Activated effector memory CD4-positive, alpha-beta T cell treated with anti-CD3 and anti-CD28 coated beads, Interleukin-2, amount 50 U/mL, for 16 hours (primary cell): ENCODE measurements at regions not wholly inside any gene's neighbourhood (a gene's known extent, or its start where the extent isn't known, plus 50 kb on each side); places are given as distances from the start of the nearest gene placed in this dataset.

Source experiments
- DNase-seq: peaks from one replicate; pipeline ENCODE4 v3.0.0-alpha.2; 2020

GRCh38 chr2:219692521-219692920 lies 65.1 kb downstream of the SLC4A3 start:
- no peak for DNase-seq

- DNase-seq, result no peak
These were observed 67.8 kb downstream of the SLC4A3 start for GRCh38 chr2:219695145-219695709.

DNA sequence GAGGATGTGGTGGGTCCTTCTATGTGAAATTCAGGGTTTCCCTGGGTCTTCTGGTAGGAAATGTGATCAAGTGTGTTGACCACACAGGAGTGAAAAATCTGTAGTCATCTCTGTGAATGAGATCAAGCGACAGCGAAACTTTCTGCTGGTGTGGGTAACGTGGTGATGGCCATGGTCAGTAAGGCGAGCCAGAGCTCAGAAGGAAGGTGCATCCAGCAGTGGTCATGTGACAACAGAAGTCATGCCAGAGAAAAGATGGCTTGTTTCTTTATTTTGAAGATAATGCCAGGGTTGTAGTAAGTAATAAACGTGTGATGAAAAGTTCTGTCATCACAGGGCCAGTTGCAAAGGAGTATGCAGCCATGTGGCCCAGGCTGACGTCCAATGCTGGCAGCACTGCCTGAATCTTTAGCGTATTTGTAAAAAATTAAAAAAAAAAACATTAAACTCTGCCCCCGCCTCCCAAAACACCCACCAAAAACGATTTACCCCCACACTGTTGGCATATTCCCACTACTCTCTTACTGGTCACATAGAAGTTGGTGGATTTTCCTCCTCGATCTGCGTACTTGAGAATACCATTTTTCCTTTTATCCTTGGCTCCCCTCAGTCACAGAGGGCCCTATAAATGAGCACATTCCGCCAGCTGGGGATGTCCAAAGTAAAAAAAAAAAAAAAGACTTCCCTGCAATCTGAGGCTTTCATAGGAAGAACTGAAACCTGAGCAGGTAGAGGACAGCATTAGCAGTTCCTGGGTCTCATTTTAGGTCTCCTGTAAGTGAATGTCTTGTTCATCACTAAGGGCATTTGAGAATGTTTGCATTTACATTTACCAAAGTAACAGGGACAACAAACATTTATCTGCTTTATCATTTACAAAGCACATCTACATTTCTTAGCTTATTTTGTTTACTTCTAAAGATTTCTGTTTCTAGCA lies 70.6 kb downstream of the SLC4A3 start:
- no peak for DNase-seq

DNA sequence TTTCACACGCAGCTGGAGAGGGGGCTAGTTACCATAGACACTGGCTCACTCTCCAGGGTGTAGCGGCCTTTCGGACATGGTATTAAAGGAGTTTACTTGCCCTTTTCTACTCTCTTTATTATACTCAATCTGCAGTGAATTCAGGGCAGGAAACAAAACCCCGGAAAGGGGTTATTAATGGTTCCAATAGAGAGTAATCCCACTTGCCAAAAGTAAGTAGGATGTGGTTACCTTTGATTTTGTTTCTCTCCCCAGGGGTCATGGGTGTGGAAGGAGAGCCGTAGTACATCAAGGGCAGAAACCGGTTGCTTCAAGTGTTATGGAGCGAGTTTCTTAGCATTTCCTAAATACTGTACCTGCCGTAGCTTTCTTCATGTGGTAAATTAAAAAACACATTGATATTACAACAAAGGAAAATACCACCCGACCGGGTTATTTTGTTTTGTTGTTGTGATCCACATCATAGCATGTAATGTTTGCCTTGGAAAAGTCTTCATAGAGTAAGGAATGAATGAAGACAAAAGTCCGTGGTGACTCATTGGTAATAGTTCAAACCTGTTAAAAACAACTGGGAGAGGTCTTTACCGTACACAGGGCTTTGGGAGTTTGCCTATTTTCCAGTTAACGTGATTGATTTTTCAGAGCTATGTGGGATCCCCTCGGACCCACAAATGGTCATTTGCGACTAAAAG lies 71.5 kb downstream of the SLC4A3 start:
- no peak for DNase-seq

GRCh38 chr2:219699440-219699821 lies 72.0 kb downstream of the SLC4A3 start:
- no peak for DNase-seq

DNA sequence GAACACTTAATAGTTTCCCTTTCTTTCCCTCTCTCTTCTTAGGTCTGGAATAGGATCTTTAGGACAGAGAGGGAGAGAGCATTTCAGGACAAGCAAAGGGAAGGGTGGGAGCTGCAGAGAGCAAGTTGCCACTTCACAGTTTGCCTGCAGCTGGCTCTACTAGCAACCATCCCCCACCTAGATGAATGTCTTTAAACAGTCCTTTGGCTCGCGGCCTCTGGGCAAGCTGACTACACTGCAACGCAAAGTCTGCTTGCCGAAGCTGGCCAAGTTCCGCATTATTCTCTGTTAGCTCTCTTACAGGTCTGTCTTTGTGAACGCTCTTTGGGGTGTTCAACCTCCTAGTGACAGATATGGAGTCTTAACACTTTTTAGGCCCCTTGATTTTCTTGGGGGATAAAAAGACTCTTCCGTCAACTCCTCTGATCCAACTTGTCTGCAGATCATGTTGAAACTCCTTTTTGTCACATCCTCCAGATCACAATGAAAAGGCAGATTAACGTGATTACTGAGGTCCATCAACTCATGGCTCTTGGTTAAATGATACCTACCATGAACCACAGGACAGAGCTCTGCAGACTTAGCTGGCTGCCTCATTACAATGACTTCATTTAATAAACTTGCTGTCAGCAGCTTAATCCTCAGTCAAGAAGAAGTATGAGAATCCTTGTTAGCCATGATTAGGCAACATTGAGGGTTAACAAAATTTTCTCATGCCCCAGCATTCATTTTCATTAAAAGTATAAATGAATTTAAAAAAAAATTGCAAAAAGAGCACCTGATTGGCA lies 74.6 kb downstream of the SLC4A3 start:
- DNase-seq, result no peak

DNA sequence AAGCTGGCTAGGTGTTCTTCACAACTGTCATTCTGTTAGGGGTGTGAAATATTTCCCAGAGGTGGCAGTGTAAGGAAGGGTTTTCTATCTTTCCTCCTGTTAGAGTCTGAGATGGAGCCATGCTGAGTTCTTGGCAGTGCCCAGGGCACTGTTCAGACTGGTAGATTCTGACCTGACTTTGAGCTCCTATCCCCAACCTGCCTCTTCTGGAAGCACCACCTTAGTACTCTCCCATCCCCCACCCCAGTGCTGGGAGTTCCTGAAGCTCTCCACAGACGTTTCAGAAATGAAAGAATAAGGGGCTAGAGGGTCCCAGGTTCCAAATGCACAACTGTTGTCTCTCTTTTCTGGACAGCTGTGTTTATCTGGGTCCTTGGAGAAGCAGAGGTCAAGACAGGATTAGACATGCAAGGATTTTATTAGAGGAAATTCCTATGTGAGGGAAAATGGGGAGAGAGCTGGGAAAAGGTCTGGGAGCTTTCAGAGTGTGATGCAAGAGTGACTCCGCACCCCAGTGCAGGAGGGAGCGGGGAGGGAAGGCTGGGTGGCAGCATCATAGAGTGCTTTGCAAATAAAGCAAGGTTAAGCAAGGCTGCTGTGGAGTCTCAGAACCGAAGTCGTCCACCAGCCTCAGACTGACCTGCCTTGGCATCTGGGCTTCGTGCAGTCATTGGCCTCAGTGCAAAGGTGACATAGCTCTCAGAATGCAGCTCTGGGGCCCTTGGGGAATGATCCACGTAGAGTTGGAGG lies 75.5 kb downstream of the SLC4A3 start:
- DNase-seq, result no peak

- no peak for DNase-seq
These were observed 77.4 kb downstream of the SLC4A3 start for GRCh38 chr2:219704878-219705277.

DNA sequence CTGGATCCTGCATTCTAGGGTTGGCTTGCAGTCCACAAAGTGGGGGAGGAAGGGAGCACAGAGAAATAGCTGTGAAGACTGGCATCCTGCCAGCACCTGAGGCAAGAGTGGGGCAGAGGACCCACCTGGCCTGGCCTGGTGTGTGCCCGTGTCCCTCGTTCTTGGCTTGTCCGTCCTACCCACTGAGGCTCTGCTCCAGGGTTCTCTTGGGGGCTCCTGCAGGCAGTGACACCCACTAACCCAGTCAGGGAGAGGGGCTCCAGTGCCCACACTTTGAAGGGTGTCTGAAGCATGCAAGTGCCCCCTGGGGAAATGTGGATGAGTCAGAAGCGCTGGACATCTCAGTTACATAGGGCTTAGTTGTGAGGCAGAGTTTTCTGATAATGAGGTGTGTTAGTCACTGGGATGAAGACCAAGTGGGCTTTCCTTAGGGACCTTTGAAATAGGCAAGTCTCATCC lies 79.4 kb downstream of the SLC4A3 start:
- no peak for DNase-seq

- no peak for DNase-seq
These were observed 80.3 kb downstream of the SLC4A3 start for GRCh38 chr2:219707496-219708285.

DNA sequence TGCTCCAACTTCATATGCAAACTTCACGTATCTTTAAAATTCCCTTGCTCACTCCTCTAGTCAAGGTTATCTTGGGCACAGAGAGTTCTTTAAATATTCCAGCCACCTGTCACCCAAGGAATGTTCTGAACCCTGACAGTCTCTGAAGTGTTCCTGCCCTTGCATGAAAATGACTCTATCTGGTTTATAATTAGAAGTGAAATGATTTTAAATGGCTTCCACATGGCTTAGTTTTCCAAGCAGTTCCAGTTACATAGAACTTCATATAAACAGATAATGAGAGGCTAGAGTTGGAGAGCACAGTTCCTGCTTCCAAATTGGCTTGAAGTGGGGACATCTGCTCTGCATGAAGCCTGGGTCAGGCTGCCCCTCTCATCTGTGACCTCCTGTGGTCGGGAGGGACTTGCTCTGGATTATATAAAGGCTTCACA lies 81.9 kb downstream of the SLC4A3 start:
- DNase-seq, result no peak

- DNase-seq, result no peak
These were observed 85.7 kb downstream of the SLC4A3 start for GRCh38 chr2:219713110-219713509.

- DNase-seq, result no peak
These were observed 87.4 kb downstream of the SLC4A3 start for GRCh38 chr2:219714681-219715400.

DNA sequence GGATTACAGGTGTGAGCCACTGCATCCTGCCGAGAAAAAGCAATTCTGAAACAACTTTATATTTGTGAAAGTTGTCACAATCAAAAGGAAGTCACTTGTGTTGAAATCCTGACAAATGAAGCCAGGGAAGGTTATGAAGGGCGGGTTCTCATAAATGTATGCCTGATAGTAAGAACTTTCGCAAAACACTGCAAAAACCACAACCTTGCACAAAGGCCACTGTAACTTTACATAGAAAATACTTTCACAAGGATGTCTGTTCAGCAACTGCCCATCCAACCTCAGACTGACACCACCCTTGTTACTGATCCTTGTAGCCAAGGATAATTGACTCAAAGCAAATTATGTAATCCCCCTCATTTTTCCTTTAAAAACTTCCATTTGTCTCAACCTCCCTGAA lies 90.6 kb downstream of the SLC4A3 start:
- DNase-seq, result no peak

GRCh38 chr2:219719521-219719920 lies 92.1 kb downstream of the SLC4A3 start:
- DNase-seq, result no peak

- no peak for DNase-seq
These were observed 93.5 kb downstream of the SLC4A3 start for GRCh38 chr2:219720956-219721355.

- DNase-seq, result no peak
These were observed 94.9 kb downstream of the SLC4A3 start for GRCh38 chr2:219722276-219722879.

DNA sequence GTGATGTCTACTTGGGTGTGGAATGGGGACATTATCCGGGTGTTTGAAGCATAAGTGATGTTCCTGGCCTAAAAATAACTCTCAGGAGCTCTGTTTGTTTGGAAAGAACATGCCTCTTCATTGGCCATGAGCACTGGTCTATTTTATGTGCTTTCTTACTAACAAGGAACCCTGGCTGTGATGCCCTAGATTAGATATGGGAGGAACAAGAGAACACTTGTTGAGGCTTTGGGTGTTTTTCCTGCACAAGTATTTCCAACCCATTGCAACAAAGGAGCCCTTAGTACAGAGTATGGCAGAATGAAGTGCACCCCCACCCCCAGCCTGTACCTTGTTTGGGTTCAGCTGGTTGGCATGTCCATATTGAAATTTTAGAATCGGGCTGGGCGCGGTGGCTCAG lies 95.9 kb downstream of the SLC4A3 start:
- no peak for DNase-seq

DNA sequence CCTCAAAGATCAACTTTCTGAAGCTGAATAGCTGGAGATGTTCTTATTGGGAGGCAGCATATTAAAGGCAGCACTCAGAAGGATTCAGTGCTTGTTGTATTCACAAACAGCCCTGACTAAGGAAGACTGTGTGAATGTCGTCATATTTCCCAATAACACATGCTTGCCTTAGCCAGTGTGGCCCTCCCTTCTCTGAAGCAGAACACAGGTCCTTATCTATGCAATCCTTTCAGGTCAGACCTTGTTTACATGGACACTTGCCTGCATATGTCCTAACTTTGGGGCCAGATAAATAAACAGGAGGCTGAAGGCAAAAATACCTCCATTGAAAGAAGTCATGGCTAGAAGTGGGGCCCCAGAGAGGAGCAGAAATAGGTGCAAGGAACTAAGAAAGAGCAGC lies 97.2 kb downstream of the SLC4A3 start:
- no peak for DNase-seq

DNA sequence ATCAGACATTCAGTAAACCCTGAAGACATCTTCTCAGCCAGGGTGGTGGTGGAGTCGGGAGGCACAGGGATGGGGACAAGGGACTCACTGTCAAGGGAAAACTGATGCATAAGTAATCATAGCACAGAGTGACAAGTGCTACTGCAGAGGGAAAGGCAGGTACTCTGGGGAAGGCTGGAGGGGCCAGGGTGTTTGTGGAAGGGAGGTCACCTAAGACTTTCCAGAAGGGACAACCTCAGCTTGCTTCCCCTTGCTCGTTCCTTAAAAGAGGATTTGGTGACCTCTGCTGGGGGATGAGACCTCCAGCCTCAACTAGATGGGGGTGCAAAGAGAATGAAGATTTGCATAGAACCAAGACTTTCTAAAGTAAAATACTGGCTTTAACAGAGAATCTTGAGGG lies 99.5 kb downstream of the SLC4A3 start:
- no peak for DNase-seq
